GM19468 (cell line): ENCODE measurements at regions not wholly inside any gene's neighbourhood (a gene's known extent, or its start where the extent isn't known, plus 50 kb on each side); places are given as distances from the start of the nearest gene placed in this dataset.
"Not testable (repeated sequence)": the region's sequence is repeated elsewhere in the genome, so short reads cannot be mapped to it uniquely, and the experiment has no call there.

Source experiments
- ATAC-seq: cut with Tn5 transposase; IDR thresholded peaks from one replicate; pipeline ENCODE4 v1.9.1; 2021; ENCODE audit warnings: mild to moderate bottlenecking, moderate library complexity, moderate number of reproducible peaks; ENCODE audit not compliant: unreplicated experiment; ENCODE audit errors: extremely low read depth

GRCh38 chr4:97216046-97216445 is 927.2 kb downstream of the STPG2 start:
- no peak for ATAC-seq

DNA sequence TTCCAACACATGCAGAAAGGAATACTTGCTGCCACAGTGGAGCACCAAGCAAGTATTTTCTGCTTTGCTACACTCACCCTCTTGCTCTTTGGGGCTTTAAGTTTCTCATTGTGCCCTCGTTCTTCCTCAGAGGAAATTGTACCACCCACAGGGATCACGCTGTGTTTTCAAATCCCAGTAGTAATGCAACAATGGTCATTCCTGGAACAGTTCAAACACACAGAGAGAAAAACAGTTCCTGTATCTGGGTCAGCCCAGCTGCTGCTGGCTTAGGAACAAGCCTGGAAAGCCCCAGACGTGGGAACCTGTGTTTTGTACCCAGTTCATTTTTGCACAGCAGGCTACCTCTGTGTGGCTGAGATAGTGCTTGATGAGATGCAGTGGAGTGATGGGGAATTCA is 907.8 kb downstream of the STPG2 start:
- ATAC-seq: no peak

DNA sequence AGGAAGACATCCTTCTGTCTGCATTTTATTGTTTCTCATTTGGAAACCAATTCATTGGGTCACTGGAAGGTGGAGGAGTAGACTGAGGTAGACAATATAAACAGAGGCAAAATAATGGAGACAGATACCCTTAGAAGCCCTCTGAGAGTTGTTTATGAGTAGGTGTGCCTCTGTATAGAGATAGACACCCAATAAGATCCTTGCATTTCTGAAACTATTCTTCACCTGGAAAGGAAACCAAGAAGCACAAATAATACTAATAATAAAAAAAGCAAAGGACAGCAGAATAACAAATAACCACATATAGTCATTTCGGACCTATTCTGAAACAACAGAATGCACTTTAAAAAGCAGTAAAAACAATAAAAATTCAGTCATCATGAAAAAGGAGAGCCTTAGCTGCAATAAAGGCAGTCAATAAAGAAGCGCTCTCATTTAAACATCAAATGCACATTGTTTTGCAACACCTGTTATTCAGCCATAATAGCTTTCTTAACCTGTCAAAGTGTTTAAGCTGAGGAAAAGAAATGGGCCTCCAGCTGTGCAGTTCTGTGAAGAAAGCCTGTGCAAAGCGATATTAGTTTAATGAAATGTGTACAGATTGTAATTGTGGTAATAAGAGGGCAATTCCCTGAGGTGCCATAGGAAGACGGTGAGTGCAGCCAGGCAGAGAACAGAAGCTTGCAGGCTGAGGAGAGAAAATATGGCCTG is 904.2 kb downstream of the STPG2 start:
- ATAC-seq: no peak

GRCh38 chr4:97239667-97239997 is 903.6 kb downstream of the STPG2 start:
- ATAC-seq: no peak

DNA sequence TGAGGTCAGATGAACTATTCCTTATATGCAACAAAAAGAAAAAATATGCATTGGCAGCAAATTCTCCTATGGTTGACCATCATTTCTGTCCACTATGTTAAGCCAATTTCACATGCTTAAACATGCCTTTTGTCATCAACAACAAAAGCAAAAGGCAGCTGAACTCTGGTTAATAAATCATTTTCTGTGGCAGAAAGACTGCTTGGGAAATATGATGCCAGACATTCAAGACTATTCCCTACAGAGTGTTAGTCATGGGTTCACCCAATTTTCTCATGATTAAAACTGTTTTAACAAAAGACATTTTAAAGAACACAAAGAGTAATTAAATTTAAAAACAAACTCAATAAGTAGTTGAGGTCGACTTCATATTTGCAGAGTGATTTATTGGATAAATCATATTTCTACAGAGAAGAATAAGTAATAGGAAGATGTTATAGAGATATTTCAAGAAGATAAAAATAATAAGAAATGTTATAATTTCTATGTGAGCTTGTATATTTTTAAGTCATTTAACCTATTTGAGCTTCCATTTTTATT is 890.6 kb downstream of the STPG2 start:
- ATAC-seq: no peak

- no peak for ATAC-seq
Observed at GRCh38 chr4:97262769-97263168, 880.5 kb downstream of the STPG2 start.

- ATAC-seq: no peak
Observed at GRCh38 chr4:97270051-97270450, 873.2 kb downstream of the STPG2 start.

GRCh38 chr4:97279391-97279790 is 863.9 kb downstream of the STPG2 start:
- ATAC-seq: no peak

DNA sequence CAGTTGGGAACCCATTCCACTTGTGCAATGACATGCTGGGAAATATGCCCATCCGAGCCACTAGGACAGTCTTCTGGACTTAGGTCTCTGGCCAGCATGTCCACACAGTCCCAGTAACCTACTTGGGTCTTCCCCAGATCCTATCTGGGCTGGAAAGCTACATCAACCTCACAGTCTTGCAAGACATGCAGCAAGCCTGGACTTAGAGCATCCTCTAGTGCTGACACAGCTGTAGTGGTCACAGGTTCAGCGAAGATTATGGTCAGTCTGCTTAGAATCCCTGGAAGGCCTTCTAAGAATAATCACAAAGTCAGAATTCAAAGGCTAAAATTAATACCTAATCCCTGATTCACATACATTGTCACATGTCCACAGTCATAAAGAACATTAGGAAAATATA is 842.7 kb downstream of the STPG2 start:
- ATAC-seq: no peak

DNA sequence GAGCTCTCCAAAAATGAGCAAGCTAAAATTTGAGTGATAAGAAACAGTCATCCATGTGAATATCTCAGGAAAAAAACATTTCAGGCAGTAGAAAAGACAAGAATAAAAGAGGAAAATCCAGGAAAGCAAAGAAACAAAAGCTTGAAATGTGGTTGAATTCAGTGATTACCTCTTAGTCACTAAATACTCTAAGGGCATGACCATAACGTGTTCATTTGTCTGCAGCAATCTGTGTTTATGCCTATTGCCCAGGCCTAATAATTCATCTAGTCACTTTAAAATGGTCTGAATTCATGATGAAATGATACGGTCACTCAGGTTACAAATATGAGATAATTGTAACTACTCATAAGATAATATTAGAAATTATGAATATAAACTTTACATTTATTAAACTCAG is 837.9 kb downstream of the STPG2 start:
- no peak for ATAC-seq

GRCh38 chr4:97309121-97309520 is 834.2 kb downstream of the STPG2 start:
- ATAC-seq: no peak

- ATAC-seq: no peak
Observed at GRCh38 chr4:97317201-97317600, 826.1 kb downstream of the STPG2 start.

- no peak for ATAC-seq
Observed at GRCh38 chr4:97317671-97318070, 825.6 kb downstream of the STPG2 start.

DNA sequence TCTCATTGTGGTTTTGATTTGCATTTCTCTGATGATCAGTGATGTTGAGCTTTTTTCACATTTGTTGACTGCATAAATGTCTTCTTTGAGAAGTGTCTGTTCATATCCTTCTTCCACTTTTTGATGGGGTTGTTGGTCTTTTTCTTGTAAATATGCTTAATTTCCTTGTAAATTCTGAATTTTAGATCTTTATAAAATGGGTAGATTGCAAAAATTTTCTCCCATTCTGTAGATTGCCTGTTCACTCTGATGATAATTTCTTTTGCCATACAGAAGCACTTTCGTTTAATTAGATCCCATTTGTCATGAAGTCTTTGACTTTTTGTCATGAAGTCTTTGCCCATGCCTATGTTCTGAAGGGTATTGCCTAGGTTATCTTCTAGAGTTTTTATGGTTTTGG is 817.5 kb downstream of the STPG2 start:
- not testable (repeated sequence) for ATAC-seq

GRCh38 chr4:97330917-97331316 is 812.4 kb downstream of the STPG2 start:
- ATAC-seq: no peak

- ATAC-seq: no peak
Observed at GRCh38 chr4:97334348-97334747, 808.9 kb downstream of the STPG2 start.

GRCh38 chr4:97349468-97350186 is 793.6 kb downstream of the STPG2 start:
- ATAC-seq: no peak

- ATAC-seq: no peak
Observed at GRCh38 chr4:97353876-97354275, 789.4 kb downstream of the STPG2 start.

- ATAC-seq: no peak
Observed at GRCh38 chr4:97359826-97360225, 783.5 kb downstream of the STPG2 start.

DNA sequence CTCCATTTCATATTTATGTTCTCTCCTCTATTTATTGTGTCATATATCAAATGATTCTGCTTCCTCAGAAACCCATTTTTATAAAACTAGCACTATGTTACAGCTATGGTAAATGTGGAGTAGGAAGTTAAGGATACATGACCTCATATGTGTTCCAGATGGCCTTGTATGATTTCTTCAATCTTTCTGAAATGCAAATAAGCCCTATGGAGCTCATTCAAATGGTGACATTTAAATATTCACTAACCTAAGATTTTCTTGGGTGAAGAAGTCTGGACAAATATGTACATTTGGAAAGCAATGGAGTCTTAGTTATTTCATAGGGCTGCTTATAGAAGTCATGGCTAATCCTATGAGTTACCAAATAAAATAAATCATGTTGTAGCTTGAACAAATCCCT is 782.5 kb downstream of the STPG2 start:
- ATAC-seq: no peak

- no peak for ATAC-seq
Observed at GRCh38 chr4:97367878-97368277, 775.4 kb downstream of the STPG2 start.

GRCh38 chr4:97370568-97370967 is 772.7 kb downstream of the STPG2 start:
- no peak for ATAC-seq
